ENCODE measurements at regions not wholly inside any gene's neighbourhood (a gene's known extent, or its start where the extent isn't known, plus 50 kb on each side); places are given as distances from the start of the nearest gene placed in this dataset.
"Not testable (repeated sequence)": the region's sequence is repeated elsewhere in the genome, so short reads cannot be mapped to it uniquely, and the experiment has no call there.

GRCh38 chr5:173494446-173494845, 122.0 kb downstream of the BOD1 start:
- DNase-seq: no peak

- DNase-seq: no peak
Observed at GRCh38 chr5:173493846-173494245, 122.6 kb downstream of the BOD1 start.

GRCh38 chr5:173493040-173493439, 123.4 kb downstream of the BOD1 start:
- DNase-seq: no peak

GRCh38 chr5:173490681-173491080, 125.8 kb downstream of the BOD1 start:
- DNase-seq: no peak

GRCh38 chr5:173488144-173488543, 128.3 kb downstream of the BOD1 start:
- DNase-seq: no peak

- DNase-seq: no peak
Observed at GRCh38 chr5:173487300-173487699, 129.2 kb downstream of the BOD1 start.

- DNase-seq: no peak
Observed at GRCh38 chr5:173486355-173487225, 129.9 kb downstream of the BOD1 start.

GRCh38 chr5:173484569-173484968, 131.9 kb downstream of the BOD1 start:
- no peak for DNase-seq

- DNase-seq: not testable (repeated sequence)
Observed at GRCh38 chr5:173483599-173483998, 132.9 kb downstream of the BOD1 start.

- no peak for DNase-seq
Observed at GRCh38 chr5:173483160-173483559, 133.3 kb downstream of the BOD1 start.

GRCh38 chr5:173481821-173482220, 134.6 kb downstream of the BOD1 start:
- no peak for DNase-seq

GRCh38 chr5:173480896-173481295, 135.6 kb downstream of the BOD1 start:
- DNase-seq: no peak

GRCh38 chr5:173479711-173480110, 136.7 kb downstream of the BOD1 start:
- no peak for DNase-seq

GRCh38 chr5:173477345-173478040, 139.0 kb downstream of the BOD1 start:
- DNase-seq: no peak

- no peak for DNase-seq
Observed at GRCh38 chr5:173475780-173476179, 140.7 kb downstream of the BOD1 start.

GRCh38 chr5:173474881-173475287, 141.6 kb downstream of the BOD1 start:
- DNase-seq: no peak

- DNase-seq: no peak
Observed at GRCh38 chr5:173473288-173473687, 143.2 kb downstream of the BOD1 start.

GRCh38 chr5:173472784-173473278, 143.6 kb downstream of the BOD1 start:
- no peak for DNase-seq

- no peak for DNase-seq
Observed at GRCh38 chr5:173472164-173472563, 143.9 kb upstream of the STC2 start.

- DNase-seq: no peak
Observed at GRCh38 chr5:173468821-173469251, 140.6 kb upstream of the STC2 start.

GRCh38 chr5:173466227-173466626, 138.0 kb upstream of the STC2 start:
- DNase-seq: no peak

- no peak for DNase-seq
Observed at GRCh38 chr5:173464813-173465212, 136.6 kb upstream of the STC2 start.

GRCh38 chr5:173463207-173463606, 135.0 kb upstream of the STC2 start:
- no peak for DNase-seq

All from NCI-H526 (cell line).